GM23338 (cell line): ENCODE measurements at regions not wholly inside any gene's neighbourhood (a gene's known extent, or its start where the extent isn't known, plus 50 kb on each side); places are given as distances from the start of the nearest gene placed in this dataset.

Experiments used
- ATAC-seq: fragments of 200-7000 bp; cut with Tn5 transposase; 3 replicates; pipeline ENCODE4 v1.9.1; 2020
- DNase-seq: peaks from one replicate; pipeline ENCODE4 v3.0.0-alpha.2; 2015; ENCODE audit warnings: low spot score
- H2AFZ ChIP-seq: fragments of 200-600 bp; sonication (generic); 2 replicates; pipeline ENCODE4 v1.8.0; 2016; ENCODE audit warnings: antibody characterized with exemption, mild to moderate bottlenecking, moderate library complexity
- H3F3A ChIP-seq: fragments of 200-600 bp; sonication (generic); replicated peaks from 2 replicates; pipeline ENCODE4 v1.8.0; 2017; ENCODE audit warnings: antibody characterized with exemption, mixed run types, low read depth
- H3K27ac ChIP-seq: fragments of 200-600 bp; sonication (generic); 2 replicates; pipeline ENCODE4 v1.6.1; 2016; ENCODE audit warnings: low read depth
- H3K27me3 ChIP-seq: fragments of 200-600 bp; sonication (generic); 2 replicates; pipeline ENCODE4 v1.8.0; 2016; ENCODE audit warnings: mild to moderate bottlenecking, mixed run types, moderate library complexity; ENCODE audit not compliant: insufficient read depth
- H3K36me3 ChIP-seq: fragments of 200-600 bp; sonication (generic); 2 replicates; pipeline ENCODE4 v1.8.0; 2016; ENCODE audit warnings: mild to moderate bottlenecking; ENCODE audit not compliant: insufficient read depth
- H3K4me1 ChIP-seq: fragments of 200-600 bp; sonication (generic); 2 replicates; pipeline ENCODE4 v1.8.0; 2016; ENCODE audit warnings: mild to moderate bottlenecking, moderate library complexity; ENCODE audit not compliant: insufficient read depth
- H3K4me2 ChIP-seq: fragments of 200-600 bp; sonication (generic); 2 replicates; pipeline ENCODE4 v1.7.1; 2017; ENCODE audit warnings: mixed run types
- H3K4me3 ChIP-seq: fragments of 200-600 bp; sonication (generic); 2 replicates; pipeline ENCODE4 v1.6.1; 2016; ENCODE audit warnings: mixed run types
- H3K79me2 ChIP-seq: fragments of 200-600 bp; sonication (generic); replicated peaks from 2 replicates; pipeline ENCODE4 v1.8.0; 2017; ENCODE audit warnings: mild to moderate bottlenecking; ENCODE audit not compliant: insufficient read depth
- H3K9me2 ChIP-seq: fragments of 200-600 bp; sonication (generic); 2 replicates; pipeline ENCODE4 v1.8.0; 2017; ENCODE audit not compliant: insufficient read depth
- H4K20me1 ChIP-seq: fragments of 200-600 bp; sonication (generic); replicated peaks from 2 replicates; pipeline ENCODE4 v1.8.0; 2017; ENCODE audit warnings: mild to moderate bottlenecking; ENCODE audit not compliant: insufficient read depth
- H3K27ac Mint-ChIP-seq: 2 replicates; pipeline ENCODE4 v1.8.0; 2020; ENCODE audit warnings: inconsistent platforms, mild to moderate bottlenecking, moderate library complexity, mixed read lengths
- H3K27me3 Mint-ChIP-seq: 3 replicates; pipeline ENCODE4 v1.8.0; 2022; ENCODE audit warnings: low read depth, mild to moderate bottlenecking, moderate library complexity, mixed read lengths, inconsistent platforms; ENCODE audit not compliant: insufficient read depth, poor library complexity
- H3K36me3 Mint-ChIP-seq: 3 replicates; pipeline ENCODE4 v1.8.0; 2021; ENCODE audit warnings: low read depth, mild to moderate bottlenecking, inconsistent platforms, moderate library complexity, mixed read lengths
- H3K4me1 Mint-ChIP-seq: 3 replicates; pipeline ENCODE4 v1.8.0; 2020; ENCODE audit warnings: mild to moderate bottlenecking, inconsistent platforms, mixed read lengths
- H3K4me3 Mint-ChIP-seq: 3 replicates; pipeline ENCODE4 v1.8.0; 2021; ENCODE audit warnings: moderate library complexity, mild to moderate bottlenecking, inconsistent platforms, mixed read lengths
- H3K9me3 Mint-ChIP-seq: 3 replicates; pipeline ENCODE4 v1.8.0; 2020; ENCODE audit warnings: moderate library complexity, mild to moderate bottlenecking, inconsistent platforms, mixed read lengths
- CREB1 ChIP-seq: fragments of 250-450 bp; sonication (Bioruptor Pico); IDR thresholded peaks from 2 replicates; pipeline ENCODE4 v1.5.0; 2020; ENCODE audit warnings: low read depth, mild to moderate bottlenecking, moderate library complexity
- CTCF ChIP-seq, 2 experiments: fragments of 200-600 bp in 1 of 2; sonication (generic) in 1 of 2; conservative IDR thresholded peaks; 2 replicates each; pipeline versions ENCODE4 v1.5.1 to v1.6.1; 2016 to 2017; ENCODE audit warnings: antibody characterized with exemption in 2 of 2, low read depth in 2 of 2, mild to moderate bottlenecking in 2 of 2, moderate library complexity in 1 of 2
- ETS1 ChIP-seq: IDR thresholded peaks from 2 replicates; pipeline ENCODE4 v1.6.1; 2016; ENCODE audit warnings: antibody characterized with exemption
- EZH2 ChIP-seq: fragments of 200-600 bp; sonication (generic); IDR thresholded peaks from one replicate; pipeline ENCODE4 v1.8.0; 2017; ENCODE audit warnings: antibody characterized with exemption, mild to moderate bottlenecking, low read depth; ENCODE audit not compliant: unreplicated experiment
- EZH2phosphoT487 ChIP-seq: fragments of 200-600 bp; sonication (generic); IDR thresholded peaks from one replicate; pipeline ENCODE4 v1.8.1; 2018; ENCODE audit warnings: antibody characterized with exemption; ENCODE audit not compliant: unreplicated experiment
- JUNB ChIP-seq: IDR thresholded peaks from one replicate; pipeline ENCODE4 v1.6.1; 2016; ENCODE audit warnings: antibody characterized with exemption; ENCODE audit not compliant: unreplicated experiment
- NANOG ChIP-seq: IDR thresholded peaks from 2 replicates; pipeline ENCODE4 v1.6.1; 2016; ENCODE audit warnings: antibody characterized with exemption, borderline replicate concordance
- POLR2AphosphoS5 ChIP-seq: IDR thresholded peaks from 2 replicates; pipeline ENCODE4 v1.6.1; 2016; ENCODE audit warnings: antibody characterized with exemption, low read depth
- STAT1 ChIP-seq: IDR thresholded peaks from one replicate; pipeline ENCODE4 v1.6.1; 2016; ENCODE audit warnings: antibody characterized with exemption; ENCODE audit not compliant: unreplicated experiment
- ZNF114 ChIP-seq: fragments of 250-450 bp; sonication (Bioruptor Pico); IDR thresholded peaks from 2 replicates; pipeline ENCODE4 v1.5.0; 2020; ENCODE audit warnings: mild to moderate bottlenecking, moderate library complexity
- ZNF331 ChIP-seq: fragments of 250-450 bp; sonication (Bioruptor Pico); IDR thresholded peaks from 2 replicates; pipeline ENCODE4 v1.5.0; 2020; ENCODE audit warnings: low read depth, mild to moderate bottlenecking, moderate library complexity
- TF ChIP-seq, protein P1 (sequence below): IDR thresholded peaks from one replicate; pipeline ENCODE4 v1.6.1; 2018; ENCODE audit warnings: antibody characterized with exemption; ENCODE audit not compliant: unreplicated experiment
- TF ChIP-seq, protein P2 (sequence below): fragments of 250-450 bp; sonication (Bioruptor Pico); IDR thresholded peaks from 2 replicates; pipeline ENCODE4 v1.5.0; 2020; ENCODE audit warnings: mild to moderate bottlenecking, moderate library complexity

DNA sequence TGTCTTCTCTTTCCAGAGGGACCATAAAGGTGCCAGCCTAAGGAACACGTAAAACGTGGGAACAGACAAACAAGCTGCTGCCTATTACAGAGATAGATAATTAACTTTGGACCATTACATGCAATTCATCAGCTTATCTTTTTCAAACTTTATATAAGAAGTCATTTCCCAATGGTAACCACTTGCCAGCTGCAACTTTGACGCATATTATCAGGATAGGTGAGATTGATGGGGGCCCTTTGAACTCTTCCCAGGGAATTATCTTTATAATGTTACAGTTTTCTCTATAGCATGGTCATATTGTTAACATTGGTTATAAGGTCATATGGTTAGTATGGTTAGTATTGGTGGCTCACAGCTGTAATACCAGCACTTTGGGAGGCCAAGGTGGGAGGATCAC, 94.1 kb upstream of the BMP2K start:
- Histone ChIP-seq H3F3A (no peaks in the 10 kb centered on the region), H2AFZ (no peak overlapping the region), H3K4me3 (no peak overlapping the region), H3K4me2 (no peak overlapping the region), H3K36me3 (no peaks in the 10 kb centered on the region), H3K4me1 (no peaks in the 10 kb centered on the region), H3K79me2 (no peaks in the 10 kb centered on the region), H4K20me1 (no peaks in the 10 kb centered on the region), H3K27ac (no peak overlapping the region), H3K27me3 (no peaks in the 10 kb centered on the region), H3K9me2 (no peaks in the 10 kb centered on the region)
- Mint-ChIP-seq H3K36me3 (no peaks in the 10 kb centered on the region), H3K27ac (no peak overlapping the region), H3K4me3 (no peak overlapping the region), H3K27me3 (peaks cover 2% of the 10 kb centered on the region), H3K4me1 (peaks cover 2% of the 10 kb centered on the region; the same call in 1 of the 3 replicates), H3K9me3 (no peaks in the 10 kb centered on the region)
- TF ChIP-seq CTCF (conservative IDR thresholded peaks at IDR 0.05; ENCODE audit: low read depth in 2 of 2), result no peak
- no peak for TF ChIP-seq STAT1
- TF ChIP-seq, protein P1, sequence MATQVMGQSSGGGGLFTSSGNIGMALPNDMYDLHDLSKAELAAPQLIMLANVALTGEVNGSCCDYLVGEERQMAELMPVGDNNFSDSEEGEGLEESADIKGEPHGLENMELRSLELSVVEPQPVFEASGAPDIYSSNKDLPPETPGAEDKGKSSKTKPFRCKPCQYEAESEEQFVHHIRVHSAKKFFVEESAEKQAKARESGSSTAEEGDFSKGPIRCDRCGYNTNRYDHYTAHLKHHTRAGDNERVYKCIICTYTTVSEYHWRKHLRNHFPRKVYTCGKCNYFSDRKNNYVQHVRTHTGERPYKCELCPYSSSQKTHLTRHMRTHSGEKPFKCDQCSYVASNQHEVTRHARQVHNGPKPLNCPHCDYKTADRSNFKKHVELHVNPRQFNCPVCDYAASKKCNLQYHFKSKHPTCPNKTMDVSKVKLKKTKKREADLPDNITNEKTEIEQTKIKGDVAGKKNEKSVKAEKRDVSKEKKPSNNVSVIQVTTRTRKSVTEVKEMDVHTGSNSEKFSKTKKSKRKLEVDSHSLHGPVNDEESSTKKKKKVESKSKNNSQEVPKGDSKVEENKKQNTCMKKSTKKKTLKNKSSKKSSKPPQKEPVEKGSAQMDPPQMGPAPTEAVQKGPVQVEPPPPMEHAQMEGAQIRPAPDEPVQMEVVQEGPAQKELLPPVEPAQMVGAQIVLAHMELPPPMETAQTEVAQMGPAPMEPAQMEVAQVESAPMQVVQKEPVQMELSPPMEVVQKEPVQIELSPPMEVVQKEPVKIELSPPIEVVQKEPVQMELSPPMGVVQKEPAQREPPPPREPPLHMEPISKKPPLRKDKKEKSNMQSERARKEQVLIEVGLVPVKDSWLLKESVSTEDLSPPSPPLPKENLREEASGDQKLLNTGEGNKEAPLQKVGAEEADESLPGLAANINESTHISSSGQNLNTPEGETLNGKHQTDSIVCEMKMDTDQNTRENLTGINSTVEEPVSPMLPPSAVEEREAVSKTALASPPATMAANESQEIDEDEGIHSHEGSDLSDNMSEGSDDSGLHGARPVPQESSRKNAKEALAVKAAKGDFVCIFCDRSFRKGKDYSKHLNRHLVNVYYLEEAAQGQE, result no peak
- TF ChIP-seq, protein P2, sequence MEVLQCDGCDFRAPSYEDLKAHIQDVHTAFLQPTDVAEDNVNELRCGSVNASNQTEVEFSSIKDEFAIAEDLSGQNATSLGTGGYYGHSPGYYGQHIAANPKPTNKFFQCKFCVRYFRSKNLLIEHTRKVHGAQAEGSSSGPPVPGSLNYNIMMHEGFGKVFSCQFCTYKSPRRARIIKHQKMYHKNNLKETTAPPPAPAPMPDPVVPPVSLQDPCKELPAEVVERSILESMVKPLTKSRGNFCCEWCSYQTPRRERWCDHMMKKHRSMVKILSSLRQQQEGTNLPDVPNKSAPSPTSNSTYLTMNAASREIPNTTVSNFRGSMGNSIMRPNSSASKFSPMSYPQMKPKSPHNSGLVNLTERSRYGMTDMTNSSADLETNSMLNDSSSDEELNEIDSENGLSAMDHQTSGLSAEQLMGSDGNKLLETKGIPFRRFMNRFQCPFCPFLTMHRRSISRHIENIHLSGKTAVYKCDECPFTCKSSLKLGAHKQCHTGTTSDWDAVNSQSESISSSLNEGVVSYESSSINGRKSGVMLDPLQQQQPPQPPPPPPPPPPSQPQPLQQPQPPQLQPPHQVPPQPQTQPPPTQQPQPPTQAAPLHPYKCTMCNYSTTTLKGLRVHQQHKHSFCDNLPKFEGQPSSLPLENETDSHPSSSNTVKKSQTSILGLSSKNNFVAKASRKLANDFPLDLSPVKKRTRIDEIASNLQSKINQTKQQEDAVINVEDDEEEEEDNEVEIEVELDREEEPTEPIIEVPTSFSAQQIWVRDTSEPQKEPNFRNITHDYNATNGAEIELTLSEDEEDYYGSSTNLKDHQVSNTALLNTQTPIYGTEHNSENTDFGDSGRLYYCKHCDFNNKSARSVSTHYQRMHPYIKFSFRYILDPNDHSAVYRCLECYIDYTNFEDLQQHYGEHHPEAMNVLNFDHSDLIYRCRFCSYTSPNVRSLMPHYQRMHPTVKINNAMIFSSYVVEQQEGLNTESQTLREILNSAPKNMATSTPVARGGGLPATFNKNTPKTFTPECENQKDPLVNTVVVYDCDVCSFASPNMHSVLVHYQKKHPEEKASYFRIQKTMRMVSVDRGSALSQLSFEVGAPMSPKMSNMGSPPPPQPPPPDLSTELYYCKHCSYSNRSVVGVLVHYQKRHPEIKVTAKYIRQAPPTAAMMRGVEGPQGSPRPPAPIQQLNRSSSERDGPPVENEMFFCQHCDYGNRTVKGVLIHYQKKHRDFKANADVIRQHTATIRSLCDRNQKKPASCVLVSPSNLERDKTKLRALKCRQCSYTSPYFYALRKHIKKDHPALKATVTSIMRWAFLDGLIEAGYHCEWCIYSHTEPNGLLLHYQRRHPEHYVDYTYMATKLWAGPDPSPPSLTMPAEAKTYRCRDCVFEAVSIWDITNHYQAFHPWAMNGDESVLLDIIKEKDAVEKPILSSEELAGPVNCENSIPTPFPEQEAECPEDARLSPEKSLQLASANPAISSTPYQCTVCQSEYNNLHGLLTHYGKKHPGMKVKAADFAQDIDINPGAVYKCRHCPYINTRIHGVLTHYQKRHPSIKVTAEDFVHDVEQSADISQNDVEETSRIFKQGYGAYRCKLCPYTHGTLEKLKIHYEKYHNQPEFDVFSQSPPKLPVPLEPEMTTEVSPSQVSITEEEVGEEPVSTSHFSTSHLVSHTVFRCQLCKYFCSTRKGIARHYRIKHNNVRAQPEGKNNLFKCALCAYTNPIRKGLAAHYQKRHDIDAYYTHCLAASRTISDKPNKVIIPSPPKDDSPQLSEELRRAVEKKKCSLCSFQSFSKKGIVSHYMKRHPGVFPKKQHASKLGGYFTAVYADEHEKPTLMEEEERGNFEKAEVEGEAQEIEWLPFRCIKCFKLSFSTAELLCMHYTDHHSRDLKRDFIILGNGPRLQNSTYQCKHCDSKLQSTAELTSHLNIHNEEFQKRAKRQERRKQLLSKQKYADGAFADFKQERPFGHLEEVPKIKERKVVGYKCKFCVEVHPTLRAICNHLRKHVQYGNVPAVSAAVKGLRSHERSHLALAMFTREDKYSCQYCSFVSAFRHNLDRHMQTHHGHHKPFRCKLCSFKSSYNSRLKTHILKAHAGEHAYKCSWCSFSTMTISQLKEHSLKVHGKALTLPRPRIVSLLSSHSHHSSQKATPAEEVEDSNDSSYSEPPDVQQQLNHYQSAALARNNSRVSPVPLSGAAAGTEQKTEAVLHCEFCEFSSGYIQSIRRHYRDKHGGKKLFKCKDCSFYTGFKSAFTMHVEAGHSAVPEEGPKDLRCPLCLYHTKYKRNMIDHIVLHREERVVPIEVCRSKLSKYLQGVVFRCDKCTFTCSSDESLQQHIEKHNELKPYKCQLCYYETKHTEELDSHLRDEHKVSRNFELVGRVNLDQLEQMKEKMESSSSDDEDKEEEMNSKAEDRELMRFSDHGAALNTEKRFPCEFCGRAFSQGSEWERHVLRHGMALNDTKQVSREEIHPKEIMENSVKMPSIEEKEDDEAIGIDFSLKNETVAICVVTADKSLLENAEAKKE (CRISPR knock-in tag), result no peak
- no peak for TF ChIP-seq JUNB
- TF ChIP-seq EZH2, result no peak
- TF ChIP-seq CREB1 (CRISPR knock-in tag), result no peak
- TF ChIP-seq ETS1, result no peak
- TF ChIP-seq EZH2phosphoT487, result no peak
- TF ChIP-seq ZNF114, result no peak
- no peak for TF ChIP-seq ZNF331 (CRISPR knock-in tag)
- no peak for TF ChIP-seq POLR2AphosphoS5
- TF ChIP-seq NANOG, result no peak
- ATAC-seq (no peak), DNase-seq (no peak)
